Suprapubic skin (tissue), 4 donors: ENCODE measurements at regions not wholly inside any gene's neighbourhood (a gene's known extent, or its start where the extent isn't known, plus 50 kb on each side); places are given as distances from the start of the nearest gene placed in this dataset.

Experiments
- DNase-seq, 2 donors: peaks; one replicate each; pipeline ENCODE4 v3.0.0-alpha.2; 2019; ENCODE audit warnings: low spot score in 2 of 2
- H3K27ac ChIP-seq: fragments of 200-600 bp; sonication (generic); one replicate; pipeline ENCODE4 v1.5.1; 2019
- H3K27me3 ChIP-seq: fragments of 200-600 bp; sonication (generic); one replicate; pipeline ENCODE4 v1.5.1; 2019
- H3K36me3 ChIP-seq: fragments of 200-600 bp; sonication (generic); one replicate; pipeline ENCODE4 v1.5.1; 2019
- H3K4me1 ChIP-seq: fragments of 200-600 bp; sonication (generic); one replicate; pipeline ENCODE4 v1.5.1; 2019
- H3K4me3 ChIP-seq: fragments of 200-600 bp; sonication (generic); one replicate; pipeline ENCODE4 v1.5.1; 2019; ENCODE audit warnings: mild to moderate bottlenecking
- H3K9me3 ChIP-seq: fragments of 200-600 bp; sonication (generic); one replicate; pipeline ENCODE4 v1.5.1; 2019
- CTCF ChIP-seq, 2 donors: fragments of 200-600 bp in 1 of 2; fragments of 450-650 bp in 1 of 2; sonication (generic) in 1 of 2; IDR thresholded peaks; one replicate each; pipeline ENCODE4 v1.5.1; 2016 to 2019; ENCODE audit warnings: antibody characterized with exemption in 2 of 2, mild to moderate bottlenecking in 1 of 2, moderate library complexity in 1 of 2
- EP300 ChIP-seq: sonication (generic); formaldehyde crosslinking; IDR thresholded peaks from one replicate; pipeline ENCODE4 v1.6.1; 2017; ENCODE audit warnings: antibody characterized with exemption
- POLR2A ChIP-seq, 2 donors: fragments of 450-650 bp; IDR thresholded peaks; one replicate each; pipeline ENCODE4 v1.6.1; 2017; ENCODE audit warnings: antibody characterized with exemption in 2 of 2, mild to moderate bottlenecking in 2 of 2, moderate library complexity in 2 of 2
- POLR2AphosphoS5 ChIP-seq, 3 donors: sonication (generic); formaldehyde crosslinking; IDR thresholded peaks; one replicate each; pipeline ENCODE4 v1.6.1; 2017; ENCODE audit warnings: antibody characterized with exemption in 3 of 3
- WGBS: methylation state at CpG from one replicate; pipeline ENCODE4 v1.1.5; 2018; 5-methylcytosine and 5-hydroxymethylcytosine counted together

- H3K4me1 ChIP-seq: peaks cover 8% of the 10 kb centered on the region
- DNase-seq: peak; percentile 42 to 63
- H3K9me3 ChIP-seq: no peaks in the 10 kb centered on the region
- H3K27me3 ChIP-seq: peaks cover 29% of the 10 kb centered on the region
- 87% methylated on average over 13 of the region's 18 CpGs for WGBS
- H3K4me3 ChIP-seq: no peak overlapping the region
- H3K27ac ChIP-seq: no peak overlapping the region
- no peaks in the 10 kb centered on the region for H3K36me3 ChIP-seq
- TF ChIP-seq POLR2A (IDR thresholded peaks at IDR 0.05): no peak
- TF ChIP-seq EP300: no peak
- no peak for TF ChIP-seq CTCF (IDR thresholded peaks at IDR 0.05)
- TF ChIP-seq POLR2AphosphoS5 (IDR thresholded peaks at IDR 0.05): no peak
Observed at GRCh38 chr4:3709846-3710441, 56.2 kb upstream of the ADRA2C start.

GRCh38 chr4:3709061-3709845 is 56.9 kb upstream of the ADRA2C start:
- Histone ChIP-seq H3K36me3 (no peaks in the 10 kb centered on the region), H3K27me3 (peaks cover 35% of the 10 kb centered on the region), H3K4me1 (peaks cover 8% of the 10 kb centered on the region), H3K27ac (no peak overlapping the region), H3K9me3 (no peaks in the 10 kb centered on the region), H3K4me3 (no peak overlapping the region)
- WGBS: 96% methylated on average over 11 of the region's 14 CpGs
- DNase-seq: peak; percentile 50 to 70
- TF ChIP-seq CTCF (IDR thresholded peaks at IDR 0.05): no peak
- TF ChIP-seq EP300: no peak
- TF ChIP-seq POLR2A (IDR thresholded peaks at IDR 0.05): no peak
- no peak for TF ChIP-seq POLR2AphosphoS5 (IDR thresholded peaks at IDR 0.05)

GRCh38 chr4:3708611-3709010 is 57.6 kb upstream of the ADRA2C start:
- Histone ChIP-seq H3K4me3 (no peak overlapping the region), H3K27ac (no peak overlapping the region), H3K4me1 (peaks cover 8% of the 10 kb centered on the region), H3K27me3 (peaks cover 35% of the 10 kb centered on the region), H3K9me3 (no peaks in the 10 kb centered on the region), H3K36me3 (no peaks in the 10 kb centered on the region)
- TF ChIP-seq CTCF (IDR thresholded peaks at IDR 0.05): no peak
- TF ChIP-seq EP300: no peak
- TF ChIP-seq POLR2AphosphoS5 (IDR thresholded peaks at IDR 0.05): no peak
- no peak for TF ChIP-seq POLR2A (IDR thresholded peaks at IDR 0.05)
- peak; percentile 35 to 74 for DNase-seq
- 100% methylated on average over 3 of the region's 8 CpGs for WGBS

GRCh38 chr4:3708103-3708510 is 58.1 kb upstream of the ADRA2C start:
- H3K36me3 ChIP-seq: no peaks in the 10 kb centered on the region
- TF ChIP-seq POLR2AphosphoS5 (IDR thresholded peaks at IDR 0.05): no peak
- TF ChIP-seq CTCF (IDR thresholded peaks at IDR 0.05): no peak
- TF ChIP-seq POLR2A (IDR thresholded peaks at IDR 0.05): no peak
- no peak for TF ChIP-seq EP300
- no peak overlapping the region for H3K4me3 ChIP-seq
- 31% methylated on average over 12 of the region's 14 CpGs for WGBS
- peak; percentile 56 to 77 for DNase-seq
- H3K4me1 ChIP-seq: peaks cover 8% of the 10 kb centered on the region
- peaks cover 38% of the 10 kb centered on the region for H3K27me3 ChIP-seq
- no peaks in the 10 kb centered on the region for H3K9me3 ChIP-seq
- H3K27ac ChIP-seq: no peak overlapping the region

- Histone ChIP-seq H3K9me3 (no peaks in the 10 kb centered on the region), H3K36me3 (no peaks in the 10 kb centered on the region), H3K27me3 (peaks cover 41% of the 10 kb centered on the region), H3K27ac (no peak overlapping the region), H3K4me1 (peaks cover 8% of the 10 kb centered on the region), H3K4me3 (no peak overlapping the region)
- DNase-seq: peak; percentile 31 to 53
- TF ChIP-seq POLR2AphosphoS5 (IDR thresholded peaks at IDR 0.05) (no peak), CTCF (IDR thresholded peaks at IDR 0.05) (no peak), EP300 (no peak), POLR2A (IDR thresholded peaks at IDR 0.05) (no peak)
- 59% methylated on average over 12 of the region's 17 CpGs for WGBS
Observed at GRCh38 chr4:3707423-3708102, 58.6 kb upstream of the ADRA2C start.
